Brain microvascular endothelial cell (primary cell): ENCODE measurements at regions not wholly inside any gene's neighbourhood (a gene's known extent, or its start where the extent isn't known, plus 50 kb on each side); places are given as distances from the start of the nearest gene placed in this dataset.

Source experiments
- DNase-seq: peaks from one replicate; pipeline ENCODE4 v3.0.0-alpha.2; 2020
- H3K27ac ChIP-seq: fragments of 250-450 bp; sonication (Bioruptor Pico); 2 replicates; pipeline ENCODE4 v1.5.1; 2020; ENCODE audit warnings: mild to moderate bottlenecking, moderate library complexity
- H3K27me3 ChIP-seq: fragments of 250-450 bp; sonication (Bioruptor Pico); replicated peaks from 2 replicates; pipeline ENCODE4 v1.5.1; 2020; ENCODE audit warnings: mild to moderate bottlenecking
- H3K36me3 ChIP-seq: fragments of 250-450 bp; sonication (Bioruptor Pico); replicated peaks from 2 replicates; pipeline ENCODE4 v1.5.1; 2020; ENCODE audit warnings: mild to moderate bottlenecking
- H3K4me3 ChIP-seq: 2 replicates; pipeline ENCODE4 v1.5.1; 2011; ENCODE audit warnings: low read depth, mild to moderate bottlenecking, control low read depth, low read length, moderate library complexity
- in situ Hi-C: cut with HindIII; loops from 2 replicates; pipeline ENCODE4 v1.10.0; 2017; ENCODE audit warnings: low sequenced_read_pairs, low pct_ligation_motif_present
- TF ChIP-seq, protein P1 (sequence below): IDR thresholded peaks from 2 replicates; pipeline ENCODE4 v1.5.1; 2011; ENCODE audit warnings: low read depth, mild to moderate bottlenecking, moderate library complexity, low read length, control low read depth, inconsistent platforms; ENCODE audit errors: missing control alignments

DNA sequence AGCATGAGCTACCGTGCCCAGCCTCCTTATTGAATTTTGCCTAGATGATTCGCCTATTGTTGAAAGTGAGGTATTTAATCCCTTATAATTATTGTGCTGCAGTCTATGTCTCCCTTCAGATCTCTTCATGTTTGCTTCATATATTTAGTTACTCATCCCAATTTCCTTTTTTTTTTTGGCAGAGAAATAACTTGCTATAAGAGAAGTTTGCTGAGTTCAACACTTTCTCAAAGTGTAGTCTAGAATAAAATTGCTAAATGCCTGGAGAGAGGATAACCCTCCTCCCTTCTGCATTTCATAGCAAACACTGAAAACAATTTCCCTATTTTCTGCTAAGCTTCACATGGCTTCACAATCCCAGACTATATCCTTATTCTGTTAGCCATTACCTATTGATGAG, 136.6 kb upstream of the CD180 start:
- TF ChIP-seq, protein P1, sequence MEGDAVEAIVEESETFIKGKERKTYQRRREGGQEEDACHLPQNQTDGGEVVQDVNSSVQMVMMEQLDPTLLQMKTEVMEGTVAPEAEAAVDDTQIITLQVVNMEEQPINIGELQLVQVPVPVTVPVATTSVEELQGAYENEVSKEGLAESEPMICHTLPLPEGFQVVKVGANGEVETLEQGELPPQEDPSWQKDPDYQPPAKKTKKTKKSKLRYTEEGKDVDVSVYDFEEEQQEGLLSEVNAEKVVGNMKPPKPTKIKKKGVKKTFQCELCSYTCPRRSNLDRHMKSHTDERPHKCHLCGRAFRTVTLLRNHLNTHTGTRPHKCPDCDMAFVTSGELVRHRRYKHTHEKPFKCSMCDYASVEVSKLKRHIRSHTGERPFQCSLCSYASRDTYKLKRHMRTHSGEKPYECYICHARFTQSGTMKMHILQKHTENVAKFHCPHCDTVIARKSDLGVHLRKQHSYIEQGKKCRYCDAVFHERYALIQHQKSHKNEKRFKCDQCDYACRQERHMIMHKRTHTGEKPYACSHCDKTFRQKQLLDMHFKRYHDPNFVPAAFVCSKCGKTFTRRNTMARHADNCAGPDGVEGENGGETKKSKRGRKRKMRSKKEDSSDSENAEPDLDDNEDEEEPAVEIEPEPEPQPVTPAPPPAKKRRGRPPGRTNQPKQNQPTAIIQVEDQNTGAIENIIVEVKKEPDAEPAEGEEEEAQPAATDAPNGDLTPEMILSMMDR: no peak
- no peak overlapping the region for H3K27ac ChIP-seq
- H3K27me3 ChIP-seq: no peaks in the 10 kb centered on the region
- DNase-seq: no peak
- in situ Hi-C loops: no loop called here
- no peaks in the 10 kb centered on the region for H3K36me3 ChIP-seq
- no peak overlapping the region for H3K4me3 ChIP-seq

DNA sequence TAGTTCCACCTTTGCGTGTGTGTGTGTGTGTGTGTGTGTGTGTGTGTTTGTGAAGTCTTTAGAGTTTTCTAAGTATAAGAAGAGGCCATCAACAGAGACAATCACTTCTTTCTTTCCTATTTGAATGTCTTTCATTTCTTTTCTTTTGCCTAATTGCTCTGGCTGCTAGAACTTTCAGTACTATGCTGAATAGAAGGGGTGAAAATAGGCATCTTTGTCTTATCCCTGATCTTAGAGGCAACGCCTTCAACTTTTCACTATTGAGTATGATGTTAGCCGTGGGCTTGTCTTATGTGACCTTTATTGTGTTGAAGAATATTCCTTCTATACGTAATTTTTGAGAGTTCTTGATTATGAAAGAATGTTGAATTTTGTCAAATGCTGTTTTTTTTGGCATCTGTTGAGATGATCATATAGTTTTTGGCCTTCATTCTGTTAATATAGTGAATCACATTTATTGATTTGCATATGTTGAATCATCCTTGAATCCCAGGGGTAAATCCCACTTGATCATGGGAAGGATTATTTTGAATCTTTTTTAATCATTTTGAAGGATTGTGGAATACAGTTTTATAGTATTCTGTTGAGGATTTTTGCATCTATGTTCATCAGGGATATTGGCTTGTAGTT, 134.8 kb upstream of the CD180 start:
- no peaks in the 10 kb centered on the region for H3K36me3 ChIP-seq
- H3K27me3 ChIP-seq: no peaks in the 10 kb centered on the region
- no peak overlapping the region for H3K27ac ChIP-seq
- TF ChIP-seq, protein P1: no peak
- no peak for DNase-seq
- in situ Hi-C loops: no loop called here
- H3K4me3 ChIP-seq: no peak overlapping the region

DNA sequence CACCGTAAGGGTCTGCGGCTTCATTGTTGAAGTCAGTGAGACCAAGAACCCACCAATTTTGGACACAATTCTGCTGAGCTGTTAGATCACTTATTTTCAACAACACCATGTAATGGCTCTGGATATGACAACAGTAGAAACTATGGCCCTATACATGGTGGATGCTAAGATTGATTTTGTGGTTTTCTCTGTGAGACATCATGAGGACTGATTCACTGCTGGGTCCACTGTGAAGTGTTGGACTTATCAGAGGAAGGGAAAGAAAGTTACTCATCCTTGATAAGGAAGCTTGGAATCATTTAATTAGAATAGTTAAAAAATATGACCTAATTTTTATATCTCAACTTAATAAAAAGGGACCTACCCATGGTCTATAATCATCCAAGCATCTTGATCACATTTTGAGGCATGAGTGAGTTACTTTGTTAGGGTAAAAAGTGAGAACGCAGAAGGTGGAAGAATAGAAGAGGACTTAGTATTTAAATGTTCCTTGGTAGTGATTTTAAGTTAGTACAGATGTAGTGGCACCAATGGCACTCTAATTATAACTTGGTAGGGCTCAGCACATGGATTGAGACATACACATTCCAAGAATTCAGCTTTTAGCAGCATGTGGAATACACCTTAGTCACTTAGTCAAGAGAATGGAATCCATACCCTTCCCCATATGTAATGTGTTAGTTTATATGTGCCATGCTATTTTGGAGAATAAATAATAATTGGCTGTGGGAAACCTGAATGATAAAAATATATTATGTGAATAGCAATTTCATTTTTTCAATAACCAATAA, 123.5 kb upstream of the CD180 start:
- Histone ChIP-seq H3K36me3 (no peaks in the 10 kb centered on the region), H3K27ac (no peak overlapping the region), H3K27me3 (no peaks in the 10 kb centered on the region), H3K4me3 (no peak overlapping the region)
- in situ Hi-C loops: no loop called here
- TF ChIP-seq, protein P1: no peak
- DNase-seq: peak; percentile 57

DNA sequence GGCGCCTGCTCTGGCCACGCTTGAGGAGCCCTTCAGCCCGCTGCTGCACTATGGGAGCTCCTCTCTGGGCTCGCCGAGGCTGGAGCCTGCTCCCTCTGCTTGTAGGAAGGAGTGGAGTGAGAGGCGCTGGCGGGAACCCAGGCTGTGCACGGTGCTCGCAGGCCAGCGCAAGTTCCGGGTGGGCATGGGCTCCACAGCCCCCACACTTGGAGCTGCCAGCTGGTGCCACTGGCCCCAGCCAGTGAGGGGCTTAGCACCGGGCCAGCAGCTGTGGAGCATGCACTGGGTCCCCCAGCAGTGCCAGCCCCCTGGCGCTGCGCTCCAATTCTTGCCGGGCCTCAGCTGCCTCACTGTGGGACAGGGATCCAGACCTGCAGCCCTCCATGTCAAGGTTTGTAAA, 122.1 kb upstream of the CD180 start:
- in situ Hi-C loops: no loop called here
- no peaks in the 10 kb centered on the region for H3K36me3 ChIP-seq
- no peak overlapping the region for H3K4me3 ChIP-seq
- H3K27me3 ChIP-seq: no peaks in the 10 kb centered on the region
- no peak overlapping the region for H3K27ac ChIP-seq
- TF ChIP-seq, protein P1: no peak
- no peak for DNase-seq

DNA sequence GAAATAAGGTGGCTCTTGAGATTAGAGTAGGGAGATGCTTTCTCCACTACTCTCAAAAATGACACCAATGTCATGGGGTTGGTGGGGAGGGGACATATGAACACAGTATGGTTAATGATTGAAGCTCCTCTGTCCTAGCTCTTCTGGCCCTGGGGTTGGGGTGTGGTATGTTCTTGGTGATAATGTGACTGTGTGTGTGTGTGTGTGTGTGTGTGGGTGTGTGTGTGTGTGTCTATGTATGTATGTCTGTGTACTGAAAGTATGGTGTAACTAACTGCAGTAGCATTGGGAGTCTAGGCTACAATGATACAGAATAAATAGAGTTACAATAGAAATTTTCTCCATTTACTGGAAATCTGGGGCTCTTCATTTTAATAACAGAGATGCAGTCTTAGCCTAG, 121.0 kb upstream of the CD180 start:
- in situ Hi-C loops: no loop called here
- DNase-seq: no peak
- TF ChIP-seq, protein P1: no peak
- Histone ChIP-seq H3K27ac (no peak overlapping the region), H3K36me3 (no peaks in the 10 kb centered on the region), H3K4me3 (no peak overlapping the region), H3K27me3 (no peaks in the 10 kb centered on the region)
